GM19463 (cell line): ENCODE measurements at regions not wholly inside any gene's neighbourhood (a gene's known extent, or its start where the extent isn't known, plus 50 kb on each side); places are given as distances from the start of the nearest gene placed in this dataset.
A peak's percentile ranks its signal among the peaks of the same experiment; 100 is the strongest.
"Not testable (repeated sequence)": the region's sequence is repeated elsewhere in the genome, so short reads cannot be mapped to it uniquely, and the experiment has no call there.

ENCODE experiments used
- ATAC-seq: cut with Tn5 transposase; IDR thresholded peaks from one replicate; pipeline ENCODE4 v1.9.1; 2021; ENCODE audit warnings: mild to moderate bottlenecking, moderate library complexity; ENCODE audit not compliant: unreplicated experiment

DNA sequence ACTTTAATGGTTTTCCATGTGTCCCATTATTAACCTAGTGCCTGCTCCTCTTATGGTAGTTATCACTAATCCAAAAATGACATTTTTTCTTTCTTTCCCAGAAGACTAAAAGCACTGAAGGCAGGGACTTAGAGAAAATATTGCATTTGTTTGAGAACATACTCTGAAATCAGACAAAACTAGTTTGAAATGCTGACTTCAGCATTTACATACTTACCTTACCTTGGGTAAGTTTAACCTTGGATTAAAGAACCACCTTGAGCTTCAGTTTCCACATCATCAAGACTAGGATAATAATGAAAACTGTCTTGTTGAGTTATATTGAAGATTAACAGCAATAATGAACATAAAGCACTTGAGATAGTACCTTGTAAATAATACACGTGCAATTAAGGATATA is 413.0 kb downstream of the SOX2 start:
- ATAC-seq: no peak

DNA sequence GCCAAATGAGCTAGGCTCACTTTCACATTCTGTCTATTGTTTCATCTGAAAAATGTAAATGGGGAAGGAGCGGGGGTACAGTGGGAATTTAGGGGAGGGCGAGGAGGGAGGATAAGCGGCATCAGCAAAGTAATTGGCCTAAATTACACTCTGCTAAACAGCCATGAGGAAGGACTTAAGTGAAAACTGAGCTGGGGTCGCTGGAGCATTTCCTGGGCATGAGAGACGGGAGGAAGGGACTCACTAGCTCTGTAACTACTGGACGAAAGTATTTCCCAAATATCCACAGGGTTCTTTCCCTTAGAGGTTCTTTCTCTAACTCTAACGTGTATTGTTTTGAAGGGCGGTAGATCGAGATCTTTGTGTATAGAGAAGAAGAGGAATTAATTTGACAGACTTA is 418.0 kb downstream of the SOX2 start:
- no peak for ATAC-seq

DNA sequence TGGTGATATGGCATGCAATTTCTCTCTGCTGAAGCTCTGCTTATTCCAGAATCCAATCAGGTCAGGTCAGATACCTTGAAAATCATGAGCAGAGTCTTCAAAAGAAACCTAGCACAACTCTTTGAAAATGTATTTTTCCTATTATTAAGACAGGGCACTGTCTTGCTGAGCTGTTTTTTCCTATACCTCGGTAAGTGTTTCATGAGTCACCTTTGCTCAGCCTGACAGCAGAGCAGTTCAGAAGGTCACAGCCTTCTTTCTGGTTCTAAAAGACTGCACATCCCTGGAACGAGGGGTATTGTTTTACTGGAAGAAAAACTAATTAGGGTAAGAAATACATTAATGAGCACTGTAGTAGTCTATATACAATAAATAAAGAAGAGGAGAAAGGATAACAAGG is 422.0 kb downstream of the SOX2 start:
- no peak for ATAC-seq

DNA sequence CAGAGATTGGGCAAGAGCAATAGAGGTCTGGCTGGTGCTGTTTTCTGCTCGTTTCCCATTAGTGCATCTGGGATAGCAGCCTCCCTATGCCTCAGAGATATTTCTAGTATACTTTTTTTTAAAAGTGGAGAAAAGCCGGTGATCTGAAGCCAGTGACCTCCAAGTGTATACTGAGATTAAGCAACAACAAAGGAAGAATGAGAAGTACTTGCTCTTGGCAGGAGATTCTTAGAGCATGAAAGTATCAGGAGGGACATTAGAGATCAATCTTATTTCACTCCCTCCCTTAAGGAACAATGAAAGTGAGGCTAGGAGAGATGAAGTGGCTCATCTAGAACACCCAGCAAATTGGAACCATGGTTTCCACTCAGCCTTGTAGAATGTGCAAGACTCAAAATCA is 423.3 kb downstream of the SOX2 start:
- no peak for ATAC-seq

DNA sequence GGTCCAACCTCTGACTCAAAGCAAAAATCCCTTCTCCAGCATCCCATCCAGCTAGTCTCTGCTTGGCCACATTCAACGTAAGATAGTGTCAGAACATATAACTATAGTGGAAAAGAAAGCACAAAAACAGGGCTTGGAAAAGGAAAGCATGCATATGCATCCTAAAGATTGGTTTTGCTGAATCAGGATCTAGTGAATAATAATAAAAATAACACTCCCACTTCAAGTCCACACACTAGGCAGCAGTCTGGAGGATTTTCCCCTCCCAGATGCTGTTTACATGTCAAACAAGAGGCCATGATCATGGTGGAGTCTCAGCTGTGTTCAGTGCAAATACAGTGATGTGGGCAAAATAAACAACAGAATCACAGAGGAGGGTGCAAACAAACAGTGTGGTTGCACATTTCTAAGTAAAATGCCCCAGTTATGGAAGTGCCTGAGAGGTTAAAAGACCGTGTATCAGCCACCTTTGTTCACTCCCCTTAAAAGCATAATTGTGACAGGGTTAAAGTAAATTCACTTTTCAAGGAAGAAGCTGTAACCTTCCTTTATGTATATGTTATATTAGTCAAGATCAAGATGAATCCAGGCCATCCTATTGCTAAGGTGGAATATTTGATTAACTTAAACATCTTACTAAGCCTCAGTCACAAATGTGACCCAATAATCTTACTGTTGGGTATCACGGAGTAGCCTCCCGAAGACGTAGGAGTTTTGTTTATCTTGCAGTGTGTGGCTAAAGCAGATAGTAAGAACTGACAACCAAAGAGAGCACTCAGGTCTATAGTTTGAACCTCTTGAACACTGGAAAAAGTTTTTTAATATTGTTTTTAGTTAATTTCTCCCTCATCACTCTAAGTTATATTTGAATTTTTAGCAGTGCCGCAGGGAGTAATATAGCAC is 424.5 kb downstream of the SOX2 start:
- ATAC-seq: no peak

DNA sequence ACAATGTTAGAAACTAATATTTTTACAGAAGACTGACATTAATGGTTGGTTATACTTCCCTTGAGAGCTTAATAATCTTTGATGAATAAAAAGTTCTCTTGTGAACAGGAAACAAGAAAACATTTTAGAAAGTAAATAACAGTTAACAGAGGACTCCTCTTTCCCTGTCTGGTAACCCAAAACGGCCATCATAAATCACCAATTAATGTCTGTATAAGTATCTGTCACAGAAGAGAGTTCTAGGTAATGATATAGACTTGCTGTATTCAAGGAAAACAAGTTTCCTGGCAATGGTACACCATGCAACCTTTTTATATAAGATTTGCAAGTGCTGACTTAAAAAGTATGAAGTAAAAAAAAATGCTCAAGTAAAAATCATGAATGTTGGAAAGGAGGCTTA is 426.7 kb downstream of the SOX2 start:
- no peak for ATAC-seq

DNA sequence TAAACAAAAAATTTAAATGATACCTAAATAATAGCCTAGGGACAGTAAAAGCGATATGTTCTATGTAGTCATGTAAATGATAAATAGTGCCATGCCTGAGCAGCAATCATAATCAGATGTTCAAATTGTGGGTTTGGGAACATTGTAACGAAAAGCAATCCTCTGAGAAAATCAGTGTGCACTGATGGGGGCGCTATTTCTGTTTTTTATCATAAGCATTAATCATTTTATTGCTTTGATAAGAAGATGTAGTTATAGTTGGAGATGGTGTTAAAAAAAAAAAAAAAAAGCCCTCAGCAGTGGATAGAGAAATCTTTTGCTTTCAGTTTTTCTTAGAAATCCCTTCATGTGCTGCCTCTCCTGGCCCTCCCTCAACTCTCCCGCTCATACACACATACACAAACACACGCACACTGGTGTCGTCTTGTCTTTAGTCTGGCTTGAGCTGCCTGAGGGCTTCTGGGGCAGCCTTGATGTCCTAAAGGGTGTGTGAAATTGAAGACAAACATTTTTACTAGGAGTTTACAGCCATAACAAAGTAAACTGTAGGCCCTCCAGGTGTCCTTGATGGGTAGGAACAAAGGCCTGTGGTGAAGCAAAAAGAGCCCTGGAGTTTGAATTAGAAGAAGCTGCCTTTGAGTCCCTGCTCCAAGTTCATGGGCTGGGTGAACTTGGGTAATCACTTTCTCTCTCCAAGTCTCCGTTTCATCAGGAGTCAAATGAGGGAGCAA is 428.1 kb downstream of the SOX2 start:
- ATAC-seq: no peak

DNA sequence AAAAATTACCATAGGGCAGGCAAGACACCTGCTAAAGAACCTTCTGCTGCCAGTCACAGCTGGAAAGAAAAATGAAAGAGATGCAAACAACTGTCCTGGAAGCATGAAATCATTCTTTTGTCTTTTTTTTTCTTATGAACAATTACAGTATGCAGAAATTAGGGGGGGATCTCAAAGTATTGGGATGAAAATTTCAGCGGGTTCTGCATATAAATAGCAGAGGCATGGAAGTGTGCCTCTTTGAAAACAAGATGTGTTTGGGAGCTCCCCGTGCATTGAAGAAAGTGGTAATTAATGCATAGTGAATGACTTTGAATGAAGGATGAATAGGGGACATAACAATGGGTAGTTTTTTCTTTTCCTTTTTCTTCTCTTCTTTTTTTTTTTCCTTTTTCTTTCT is 431.2 kb downstream of the SOX2 start:
- no peak for ATAC-seq

DNA sequence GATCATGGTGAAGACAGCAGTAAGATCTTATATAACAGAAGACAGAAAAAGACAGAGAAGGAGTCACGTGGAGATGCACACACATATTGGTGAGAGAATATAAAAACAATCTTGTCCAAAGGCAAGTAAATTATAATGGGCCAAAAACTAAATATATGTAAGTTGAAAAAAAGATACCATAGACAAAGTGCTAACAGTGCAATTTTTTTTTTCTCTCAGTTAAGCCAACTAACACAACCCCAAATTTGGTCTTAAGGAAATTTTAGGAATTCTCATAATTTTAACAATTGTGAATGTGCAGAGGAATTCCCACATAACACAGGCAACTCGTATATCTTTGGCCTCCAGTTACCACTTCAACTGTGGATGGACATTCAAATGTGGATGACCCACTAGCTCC is 432.2 kb downstream of the SOX2 start:
- no peak for ATAC-seq

DNA sequence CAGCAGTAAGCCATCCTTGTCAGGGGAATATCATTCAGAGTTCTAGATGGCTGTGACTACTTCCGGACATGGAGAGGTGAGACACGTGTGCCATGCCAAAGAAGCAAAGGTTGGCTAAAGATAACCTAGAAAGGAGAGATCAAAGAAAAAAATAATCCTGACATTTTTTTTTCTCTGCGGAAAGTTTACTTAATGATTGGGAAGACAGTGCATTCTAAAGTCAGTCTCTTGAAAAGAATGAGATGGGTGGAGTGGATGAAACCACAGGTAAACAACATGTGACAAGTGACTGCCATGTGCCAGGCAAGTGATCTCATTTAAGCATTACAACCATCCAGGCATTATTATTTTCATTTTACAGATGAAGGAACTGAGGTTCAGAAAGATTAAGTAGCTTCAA is 436.6 kb downstream of the SOX2 start:
- ATAC-seq: no peak

DNA sequence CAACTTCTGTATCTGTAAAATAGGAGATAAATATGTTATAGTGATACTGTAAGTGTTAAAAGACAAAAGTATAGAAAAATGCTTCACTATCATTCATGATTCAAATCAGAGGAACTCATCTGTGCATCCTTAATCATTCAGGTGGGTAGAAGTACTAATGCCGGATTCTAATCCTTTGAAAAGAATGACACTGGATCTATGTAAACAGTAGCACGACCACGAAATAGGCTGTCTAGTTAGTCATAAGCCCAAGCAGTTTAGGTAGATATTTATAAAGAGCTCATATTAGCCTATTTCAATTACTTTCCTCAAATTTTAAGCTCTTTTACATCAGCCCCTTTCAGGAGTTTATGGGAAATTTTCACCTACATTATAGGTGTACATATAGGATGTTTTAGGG is 437.9 kb downstream of the SOX2 start:
- ATAC-seq: no peak

DNA sequence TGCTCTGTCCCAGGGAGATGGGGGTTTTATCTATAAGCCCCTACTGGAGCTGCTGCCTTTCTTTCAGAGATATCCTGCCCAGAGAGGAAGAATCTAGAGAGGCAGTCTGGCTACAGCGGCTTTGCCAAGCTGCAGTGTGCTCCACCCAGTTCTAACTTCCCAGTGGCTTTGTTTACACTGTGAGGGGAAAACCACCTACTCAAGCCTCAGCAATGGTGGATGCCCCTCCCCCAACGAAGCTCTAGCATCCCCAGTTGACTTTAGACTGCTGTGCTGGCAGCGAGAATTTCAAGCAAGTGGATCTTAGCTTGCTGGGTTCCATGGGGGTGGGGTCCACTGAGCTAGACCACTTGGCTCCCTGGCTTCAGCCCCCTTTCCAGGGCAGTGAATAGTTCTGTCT is 444.6 kb downstream of the SOX2 start:
- not testable (repeated sequence) for ATAC-seq

DNA sequence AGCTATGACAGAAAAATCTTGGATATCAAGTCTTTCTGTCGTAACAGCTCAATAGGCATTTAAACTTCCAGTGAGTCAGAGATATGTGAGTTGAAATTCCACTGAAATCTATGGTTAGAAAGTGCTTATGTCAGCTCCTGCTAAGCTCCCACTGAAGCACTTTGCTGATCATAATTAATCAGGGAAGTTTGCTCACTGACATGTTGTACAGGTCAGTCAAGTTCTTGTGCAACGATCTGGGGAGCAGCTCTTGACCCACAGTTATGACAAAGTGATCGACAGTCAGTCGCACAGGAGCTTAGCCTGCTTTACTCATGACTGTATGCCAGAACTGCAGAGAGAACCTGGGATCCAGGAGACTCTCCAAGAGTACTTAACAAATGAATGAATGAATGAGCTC is 453.5 kb downstream of the SOX2 start:
- no peak for ATAC-seq

DNA sequence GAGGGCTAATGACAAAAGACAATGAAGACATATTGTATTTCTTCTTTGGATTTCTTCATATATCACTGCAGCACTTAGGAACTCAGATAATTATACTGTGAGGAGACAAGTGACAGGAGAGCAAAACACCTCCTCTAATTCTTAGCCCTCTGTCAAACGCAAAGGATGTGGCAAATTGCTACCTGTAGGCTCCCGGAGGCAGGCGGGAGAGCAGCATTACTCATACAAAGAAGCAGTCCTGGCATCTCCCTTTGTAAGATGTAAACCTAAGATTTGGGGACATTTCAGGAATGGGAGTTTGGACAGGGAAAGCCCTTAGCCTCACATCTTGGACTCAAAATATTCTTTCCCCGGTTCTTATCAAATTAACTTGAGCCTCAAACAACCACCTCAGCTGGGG is 460.8 kb downstream of the SOX2 start:
- no peak for ATAC-seq

DNA sequence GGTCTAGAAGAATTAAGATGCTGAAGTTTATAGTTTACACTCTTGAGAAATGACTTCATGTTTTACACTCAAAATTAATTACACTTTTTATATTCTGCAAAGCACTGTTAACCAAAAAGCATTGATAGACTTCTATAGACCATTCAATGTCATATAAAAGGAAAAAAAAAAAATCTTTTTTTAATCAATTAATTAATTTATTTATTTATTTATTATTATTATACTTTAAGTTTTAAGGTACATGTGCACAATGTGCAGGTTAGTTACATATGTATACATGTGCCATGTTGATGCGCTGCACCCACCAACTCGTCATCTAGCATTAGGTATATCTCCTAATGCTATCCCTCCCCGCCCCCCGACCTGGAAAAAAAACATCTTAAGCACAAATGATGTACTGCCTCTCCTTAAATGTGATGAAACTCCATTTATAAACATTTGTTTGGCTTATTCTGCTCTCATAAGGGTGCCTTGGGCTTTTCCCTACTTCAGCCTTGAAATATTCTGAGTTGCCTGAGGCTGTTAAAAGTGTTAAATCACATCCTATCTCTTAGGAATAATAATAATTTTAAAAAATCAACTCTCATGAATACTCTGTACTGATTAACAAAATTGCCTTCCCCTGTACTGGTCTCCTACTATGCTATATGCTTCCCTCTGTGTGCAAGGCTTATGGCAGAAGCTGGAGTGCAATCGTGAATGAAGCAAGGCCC is 466.9 kb downstream of the SOX2 start:
- ATAC-seq: no peak

DNA sequence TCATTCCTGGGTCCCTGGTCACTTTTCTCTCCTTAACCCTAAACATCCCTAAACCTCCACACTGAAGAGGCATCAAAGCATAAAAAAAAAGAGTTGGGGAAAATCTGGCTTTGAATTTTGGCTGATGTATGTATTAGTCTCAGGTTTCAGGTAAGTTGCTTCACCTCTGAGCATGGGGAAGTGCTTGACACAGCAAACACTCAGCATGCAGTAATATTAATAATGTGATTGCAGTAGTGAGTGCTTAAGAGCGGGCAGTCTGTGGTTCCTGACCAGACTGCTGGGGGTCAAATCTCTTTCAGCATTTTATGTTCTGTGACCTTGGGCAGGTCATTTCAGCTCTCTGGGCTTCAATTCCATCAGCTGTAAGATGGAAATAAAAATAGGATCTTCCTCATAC is 467.9 kb downstream of the SOX2 start:
- ATAC-seq: no peak

DNA sequence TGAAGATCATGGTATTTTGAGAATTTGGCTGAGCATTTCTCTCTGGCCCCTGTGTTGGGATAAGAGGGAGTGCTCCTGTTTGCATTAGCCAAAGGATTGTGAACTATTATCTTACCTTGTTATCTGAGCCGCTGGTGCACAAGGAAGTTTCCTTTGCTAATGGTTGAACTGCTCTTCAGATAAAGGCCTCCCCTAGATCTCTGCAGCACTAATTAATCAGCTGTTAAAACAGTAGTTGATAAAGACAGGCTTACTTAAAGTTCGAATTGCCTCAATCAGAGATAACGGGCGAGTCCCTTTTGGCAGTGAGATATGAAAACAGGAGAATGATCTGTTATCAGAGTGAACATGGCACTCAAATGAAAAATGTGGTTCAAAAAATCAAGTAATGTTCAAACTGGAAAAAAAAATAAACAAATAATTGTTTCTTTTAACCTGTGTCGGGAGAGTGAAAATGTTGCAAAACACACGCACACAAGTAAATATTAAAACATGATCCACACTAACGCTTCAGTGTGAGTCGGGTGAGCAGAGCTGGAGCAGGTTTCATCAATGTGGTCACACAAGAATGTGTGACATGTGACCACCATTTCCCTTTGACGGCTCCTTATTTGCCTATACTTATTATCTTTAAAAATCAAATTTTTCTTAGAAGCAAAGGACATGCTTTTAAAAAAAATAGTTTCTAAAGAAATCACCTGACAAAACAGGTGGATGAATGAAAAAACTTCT is 469.1 kb downstream of the SOX2 start:
- ATAC-seq: no peak

DNA sequence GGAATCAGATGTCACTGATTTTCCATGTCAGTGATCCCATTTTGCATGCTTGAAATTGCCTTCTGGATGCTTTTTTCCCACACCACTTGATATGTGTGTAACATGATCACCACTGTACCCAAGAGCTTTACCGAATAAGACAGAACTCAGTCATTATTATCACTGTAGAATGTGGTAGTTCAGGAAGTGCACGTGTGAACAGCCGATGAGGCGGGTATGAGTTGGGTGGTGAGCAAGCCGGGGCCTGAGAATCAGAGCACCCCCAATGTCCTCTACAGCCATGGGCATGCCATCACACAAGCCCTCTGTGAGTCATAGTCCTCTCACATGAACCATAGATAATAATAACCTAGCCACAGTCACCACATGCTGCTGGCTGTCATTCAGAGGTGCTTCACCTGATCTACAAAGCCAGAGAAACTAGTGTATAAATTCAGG is 470.8 kb downstream of the SOX2 start:
- ATAC-seq: peak; percentile 72

DNA sequence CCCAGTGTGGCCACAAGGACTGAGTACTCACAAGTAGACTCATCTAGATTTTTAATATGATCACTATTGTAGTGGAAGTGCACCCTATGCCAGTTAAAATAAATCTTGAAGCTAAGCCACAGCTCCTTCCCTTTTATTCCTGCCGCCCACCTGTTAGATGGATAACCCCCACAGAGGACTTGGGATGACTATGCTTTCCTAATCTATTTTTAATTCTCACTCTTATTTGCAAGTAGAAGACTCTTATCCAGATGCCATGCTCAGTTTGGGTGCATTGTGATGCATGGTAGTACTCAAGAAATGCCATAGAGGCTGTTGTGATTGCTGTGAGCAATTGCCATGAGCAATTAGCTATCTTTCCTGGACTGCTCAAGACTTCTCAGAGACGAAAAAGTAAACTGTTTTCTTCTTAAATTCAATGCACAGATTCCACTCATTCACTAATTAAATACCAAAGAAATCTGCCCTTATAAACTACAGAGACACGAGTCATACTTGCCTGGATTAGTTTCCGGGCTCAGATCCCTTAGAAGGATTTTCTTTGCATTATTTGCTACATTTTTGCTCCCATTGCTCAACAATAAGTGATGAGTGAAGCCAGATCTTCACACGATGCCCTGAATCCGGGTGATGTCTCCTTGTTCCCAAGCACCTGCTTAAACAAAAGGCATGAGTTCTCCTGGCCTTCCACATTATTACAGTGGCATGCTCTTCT is 472.1 kb downstream of the SOX2 start:
- no peak for ATAC-seq

DNA sequence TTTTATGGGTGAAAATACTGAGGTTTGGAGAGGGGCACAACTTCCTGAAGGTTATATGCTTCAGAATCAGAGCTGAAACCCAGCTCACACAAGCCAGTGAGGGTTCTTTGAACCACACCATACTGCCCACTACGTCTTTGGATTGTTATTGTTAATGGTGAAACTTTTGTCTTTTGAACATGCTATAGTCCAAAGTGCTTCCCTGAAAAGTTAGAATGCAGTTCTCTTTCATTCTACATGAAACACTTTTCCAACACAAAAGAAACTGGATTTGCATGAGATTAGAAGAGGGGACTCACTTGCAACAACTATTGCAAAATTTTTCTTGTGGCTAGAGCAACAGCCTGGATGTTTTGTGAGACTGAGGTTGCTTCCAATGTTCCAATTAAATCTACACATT is 473.6 kb downstream of the SOX2 start:
- no peak for ATAC-seq
